NCI-H2196 (cell line): ENCODE measurements at regions not wholly inside any gene's neighbourhood (a gene's known extent, or its start where the extent isn't known, plus 50 kb on each side); places are given as distances from the start of the nearest gene placed in this dataset.
"Not testable (repeated sequence)": the region's sequence is repeated elsewhere in the genome, so short reads cannot be mapped to it uniquely, and the experiment has no call there.

Source experiments
- DNase-seq: peaks from one replicate; lab custom pipeline; 2025; ENCODE audit not compliant: unreplicated experiment; lab: John Stamatoyannopoulos, UW

DNA sequence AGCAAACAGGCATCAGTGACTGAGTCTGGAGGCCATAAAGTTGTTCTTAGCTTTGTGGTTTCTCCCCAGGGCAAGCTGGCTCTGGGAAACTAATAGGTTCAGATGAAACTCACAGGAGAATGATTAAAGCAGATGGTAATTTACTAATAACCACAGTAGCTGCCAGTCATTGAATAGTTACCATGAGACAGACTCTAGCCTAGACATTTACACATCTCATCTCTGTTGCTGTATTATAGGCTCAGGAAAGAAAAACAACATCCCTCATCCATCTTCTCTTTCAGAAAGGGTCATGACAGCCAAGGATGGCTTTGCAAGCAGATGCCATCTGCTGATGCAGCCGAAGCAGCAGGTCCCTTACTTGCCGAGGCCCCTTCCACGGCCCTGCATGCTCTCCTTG lies 314.0 kb upstream of the ID2 start:
- no peak for DNase-seq

DNA sequence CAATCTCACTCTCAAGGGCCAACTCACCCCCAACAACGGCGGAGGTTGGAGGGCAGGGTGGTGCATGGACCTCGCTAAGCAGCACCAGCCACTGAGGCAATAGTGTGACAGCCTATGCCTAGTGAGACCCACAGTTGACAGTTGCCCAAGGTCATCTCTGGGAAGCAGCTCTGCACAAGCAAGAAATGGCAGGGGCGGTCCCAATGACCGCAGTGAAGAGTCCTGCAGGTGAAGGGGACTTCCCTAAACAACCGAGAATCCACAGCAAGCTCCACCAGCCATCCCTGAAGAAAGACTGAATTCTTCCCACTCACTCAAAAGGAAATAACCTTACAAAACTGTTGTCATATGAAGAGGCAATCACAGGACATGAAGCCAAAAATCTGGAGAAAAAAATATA lies 313.4 kb upstream of the ID2 start:
- DNase-seq: no peak

- no peak for DNase-seq
These were observed 312.3 kb upstream of the ID2 start for GRCh38 chr2:8369522-8369921.

DNA sequence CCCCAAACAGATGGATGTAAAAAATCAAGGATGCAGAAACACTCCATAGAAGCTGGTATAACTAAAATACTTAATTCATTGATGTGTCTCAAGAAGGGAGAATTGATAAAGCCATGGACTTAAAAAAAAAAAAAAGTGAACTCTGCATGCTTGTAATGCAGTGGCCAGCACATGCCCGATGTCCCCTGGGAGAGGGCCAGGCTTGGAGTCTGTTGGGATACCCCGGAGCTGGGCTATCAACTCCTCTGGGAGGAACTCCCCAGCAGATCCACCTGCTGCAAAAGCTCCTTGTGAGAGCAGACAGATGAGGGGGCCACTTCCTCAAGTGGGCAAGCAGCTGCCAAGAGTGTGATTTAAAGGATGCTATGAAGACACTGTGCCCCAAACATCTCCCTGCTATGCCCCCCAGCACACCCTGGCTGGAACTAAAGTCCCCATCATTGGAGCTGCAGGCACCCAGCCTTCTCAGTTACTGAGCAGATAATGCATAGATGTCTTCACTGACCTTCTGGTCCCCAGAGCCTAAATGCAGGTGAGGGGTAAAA lies 311.5 kb upstream of the ID2 start:
- no peak for DNase-seq

DNA sequence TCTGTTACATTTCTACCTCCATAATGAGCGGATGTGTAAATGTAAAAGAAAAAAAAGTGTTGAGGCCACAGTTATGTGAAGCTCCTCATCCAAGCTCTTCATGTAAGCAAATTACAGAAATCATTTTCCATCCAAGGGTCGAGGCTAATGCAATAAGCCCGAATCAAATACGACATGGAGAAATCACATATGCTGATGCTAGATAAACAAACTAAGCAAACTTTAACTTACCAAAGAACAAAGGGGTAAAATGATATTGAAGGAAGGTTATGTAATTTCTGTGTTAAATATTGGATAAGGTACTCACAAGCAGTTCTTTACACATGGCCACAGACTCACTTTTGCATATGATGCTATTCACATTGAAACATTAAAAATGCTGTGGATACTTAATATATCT lies 310.2 kb upstream of the ID2 start:
- DNase-seq: no peak

DNA sequence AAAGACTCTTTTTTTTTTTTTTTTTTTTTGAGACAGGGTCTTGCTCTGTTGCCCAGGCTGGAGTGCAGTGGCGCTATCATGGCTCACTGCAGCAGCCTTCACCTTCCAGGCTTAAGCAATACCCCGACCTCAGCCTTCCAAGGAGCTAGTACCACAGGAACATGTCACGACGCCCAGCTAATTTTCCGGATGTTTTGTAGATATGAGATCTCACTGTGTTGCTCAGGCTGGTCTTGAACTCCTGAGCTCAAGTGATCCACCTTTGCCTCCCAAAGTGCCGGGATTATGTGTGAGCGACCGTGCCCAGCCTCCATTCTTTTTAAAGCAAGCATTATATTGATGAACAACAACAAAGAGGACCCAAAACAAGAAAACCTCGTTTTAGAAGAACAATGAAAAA lies 307.1 kb upstream of the ID2 start:
- no peak for DNase-seq

DNA sequence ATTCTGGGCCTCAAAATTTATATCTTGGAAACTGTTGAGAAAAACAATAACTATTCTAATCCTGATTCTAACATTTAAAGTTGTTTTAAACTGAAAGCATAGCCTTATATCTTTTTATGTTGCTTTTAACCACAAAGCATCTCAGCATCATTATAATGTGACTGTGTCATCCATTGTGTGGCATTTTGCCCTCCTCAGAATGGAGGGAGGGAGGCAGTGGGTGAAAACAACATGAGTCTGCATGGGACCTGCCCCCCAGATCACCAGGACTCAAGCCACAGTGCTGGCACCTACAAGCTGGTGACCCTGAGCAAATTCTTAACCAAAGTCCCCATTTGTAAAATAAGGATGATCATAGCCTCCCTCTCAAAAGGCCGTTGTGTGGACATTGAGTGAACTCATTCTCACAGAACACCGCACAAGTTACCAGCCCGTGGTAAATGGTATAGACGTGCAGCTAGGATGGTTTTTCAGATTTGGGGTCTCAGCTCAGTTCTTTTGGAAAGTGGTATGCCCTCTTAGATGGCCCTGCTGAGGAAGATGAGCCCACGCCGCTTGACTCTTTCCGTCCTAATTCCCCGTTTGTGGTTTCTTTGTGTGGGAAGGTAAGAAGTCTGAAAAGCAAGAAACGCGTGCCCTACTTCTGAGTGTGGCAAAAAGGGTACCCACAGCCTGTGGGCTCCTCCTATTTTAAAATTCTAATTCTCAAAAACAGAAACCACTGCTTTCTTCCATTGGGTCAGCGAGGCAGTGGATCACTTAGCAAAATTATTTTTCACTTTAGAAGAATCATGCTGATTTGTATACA lies 305.0 kb upstream of the ID2 start:
- no peak for DNase-seq

DNA sequence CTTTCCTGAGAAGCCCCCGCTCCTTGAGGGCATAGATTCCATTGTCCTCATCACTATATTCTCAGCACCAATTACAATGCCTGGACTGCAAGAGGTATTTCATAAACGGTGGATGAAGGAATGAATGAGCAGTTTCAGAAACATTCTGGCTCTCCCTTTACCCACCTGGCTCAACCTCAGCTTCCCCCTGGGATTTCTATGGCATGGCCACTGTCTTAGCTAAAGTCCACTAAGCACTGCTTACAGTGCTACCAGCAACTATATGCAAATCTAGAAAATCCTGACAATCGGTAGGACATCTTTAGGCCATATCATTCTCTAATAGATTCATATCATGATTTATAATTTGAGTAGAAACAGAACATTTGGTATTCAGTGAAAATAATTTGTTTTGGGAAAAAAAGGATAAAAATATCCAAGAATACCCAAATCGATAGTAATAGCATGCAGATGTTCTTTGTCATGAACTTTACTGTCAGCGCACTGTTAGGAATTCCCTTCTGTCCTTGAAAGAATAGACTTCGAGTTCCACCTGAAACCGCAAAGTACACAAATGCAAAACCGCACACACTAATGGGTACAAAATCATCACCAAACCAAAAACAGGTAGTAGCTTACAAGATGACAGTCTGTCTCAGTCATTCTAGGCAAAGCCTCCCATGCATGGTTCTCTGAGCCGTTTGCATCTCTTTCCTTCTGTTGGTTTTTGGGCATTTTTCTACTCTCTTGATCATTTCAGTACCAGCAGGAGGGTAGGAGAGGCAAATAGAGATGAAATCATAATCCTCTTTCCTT lies 303.6 kb upstream of the ID2 start:
- DNase-seq: no peak

GRCh38 chr2:8379128-8379527 lies 302.7 kb upstream of the ID2 start:
- no peak for DNase-seq

- no peak for DNase-seq
These were observed 302.3 kb upstream of the ID2 start for GRCh38 chr2:8379549-8379948.

GRCh38 chr2:8380026-8380425 lies 301.8 kb upstream of the ID2 start:
- no peak for DNase-seq

DNA sequence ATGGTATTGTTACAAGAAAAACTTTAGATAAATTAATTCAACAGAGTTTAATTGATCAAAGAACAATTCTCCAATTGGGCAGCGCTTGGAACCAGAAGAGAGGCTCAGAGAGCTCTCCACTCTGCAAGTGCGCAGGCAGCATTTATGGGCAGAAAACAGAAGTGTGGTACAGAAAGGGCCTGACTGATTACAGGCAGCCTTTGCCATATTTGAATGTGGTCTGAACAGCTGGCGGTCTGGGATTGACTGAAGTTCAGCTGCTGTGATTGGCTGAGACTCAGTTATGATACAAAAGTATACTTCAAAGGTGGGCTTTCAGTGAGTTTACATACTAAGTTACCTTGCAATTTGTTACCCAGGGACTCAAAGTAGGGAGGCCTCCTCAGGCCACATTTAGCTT lies 301.3 kb upstream of the ID2 start:
- DNase-seq: no peak

DNA sequence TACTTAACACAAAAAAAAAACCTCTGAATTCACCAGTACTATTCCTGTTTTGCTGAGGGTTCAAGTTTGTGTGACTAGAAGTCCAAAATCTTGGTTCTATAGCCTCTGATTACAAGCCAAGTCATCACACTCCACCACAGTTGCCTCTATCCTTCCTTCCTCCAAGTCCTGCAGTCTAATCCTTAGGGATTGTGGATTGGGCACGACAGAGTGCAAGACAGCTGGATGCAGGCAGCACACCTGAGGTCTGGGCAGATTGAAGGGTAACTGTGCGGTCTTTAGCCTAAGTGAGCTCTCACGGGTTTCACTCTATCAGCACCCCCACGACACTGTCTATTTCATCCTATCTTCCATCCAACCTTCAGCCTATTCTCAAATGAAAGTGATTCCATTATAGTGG lies 299.4 kb upstream of the ID2 start:
- DNase-seq: no peak

DNA sequence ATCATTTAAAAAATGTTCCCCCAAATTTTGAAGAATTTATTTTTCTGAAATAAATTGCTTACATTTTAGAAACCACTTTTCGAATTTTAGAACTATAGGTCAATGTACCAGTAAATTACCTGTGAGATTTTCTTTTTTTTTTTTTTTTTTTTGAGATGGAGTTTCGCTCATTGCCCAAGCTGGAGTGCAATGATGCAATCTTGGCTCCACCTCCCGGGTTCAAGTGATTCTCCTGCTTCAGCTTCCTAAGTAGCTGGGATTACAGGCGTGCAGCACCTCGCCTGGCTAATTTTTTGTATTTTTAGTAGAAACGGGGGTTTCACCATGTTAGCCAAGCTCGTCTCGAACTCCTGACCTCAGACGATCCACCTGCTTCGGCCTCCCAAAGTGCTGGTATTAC lies 295.1 kb upstream of the ID2 start:
- not testable (repeated sequence) for DNase-seq

- DNase-seq: no peak
These were observed 293.1 kb upstream of the ID2 start for GRCh38 chr2:8388781-8389180.

- no peak for DNase-seq
These were observed 292.3 kb upstream of the ID2 start for GRCh38 chr2:8389431-8390108.

- DNase-seq: no peak
These were observed 290.7 kb upstream of the ID2 start for GRCh38 chr2:8391126-8391525.

DNA sequence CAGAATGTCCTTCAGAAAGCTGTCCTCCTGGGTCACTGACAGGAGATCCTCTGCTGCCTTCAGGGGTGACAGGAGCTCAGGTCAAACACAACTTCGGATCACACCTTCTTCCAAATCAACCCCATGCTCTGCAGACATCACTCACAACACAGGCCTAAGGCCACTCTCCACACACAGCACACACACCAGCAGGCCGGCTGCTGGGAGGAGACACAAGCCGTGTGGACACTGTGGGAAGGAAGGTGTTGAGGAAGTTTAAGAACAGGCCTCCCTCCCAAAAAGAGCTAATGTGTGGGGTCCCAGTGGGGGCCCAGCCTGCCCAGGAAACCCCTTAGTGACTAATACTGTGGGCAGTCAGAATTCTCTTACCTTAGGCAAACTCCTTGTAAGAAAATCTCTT lies 290.3 kb upstream of the ID2 start:
- no peak for DNase-seq

GRCh38 chr2:8392098-8392866 lies 289.6 kb upstream of the ID2 start:
- DNase-seq: no peak

DNA sequence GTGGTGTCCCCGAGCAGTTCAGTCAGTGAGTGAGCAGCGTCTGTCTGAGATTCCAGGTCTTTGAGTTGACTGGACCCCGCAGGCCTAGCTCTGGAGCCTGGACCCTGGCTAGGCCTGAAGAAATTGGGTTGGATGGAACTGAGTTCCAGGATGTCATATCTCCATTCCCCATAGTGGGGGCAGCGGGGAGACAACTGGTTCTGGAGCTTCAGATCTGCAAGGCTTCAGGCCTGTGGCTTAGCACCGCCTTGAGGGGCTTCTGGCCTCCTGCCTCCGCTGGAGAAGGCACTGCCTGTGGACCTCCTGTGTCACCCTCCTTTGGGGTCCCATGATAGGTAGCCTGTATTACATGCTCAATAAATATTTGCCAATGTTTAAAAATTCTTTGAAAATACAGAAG lies 288.4 kb upstream of the ID2 start:
- DNase-seq: no peak

DNA sequence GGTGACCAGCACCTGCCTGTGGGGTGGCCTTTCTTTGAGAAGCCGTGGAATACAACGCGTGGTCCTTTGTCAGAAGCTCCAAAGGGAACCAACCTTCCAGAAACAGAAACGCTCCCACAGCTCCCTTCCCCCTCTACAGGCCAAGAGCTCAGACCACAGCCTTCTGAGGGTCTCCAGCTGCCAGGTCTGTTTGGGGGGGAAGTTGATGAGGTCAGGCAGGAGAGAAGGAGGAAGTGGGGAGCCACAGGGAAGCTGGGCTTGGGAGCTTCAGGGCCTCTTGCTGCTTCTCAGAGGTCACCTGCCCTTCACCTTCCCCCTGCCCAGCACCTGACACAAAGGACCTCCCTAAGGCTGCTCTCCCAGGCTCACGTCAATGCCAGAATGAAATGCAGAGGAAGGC lies 287.7 kb upstream of the ID2 start:
- DNase-seq: no peak
